ENCODE measurements at regions not wholly inside any gene's neighbourhood (a gene's known extent, or its start where the extent isn't known, plus 50 kb on each side); places are given as distances from the start of the nearest gene placed in this dataset.

GRCh38 chr2:157190151-157190550, 67.4 kb upstream of the GALNT5 start:
- DNase-seq (ENCODE audit: low read depth, low spot score): peak; percentile 64
- peaks cover 18% of the 10 kb centered on the region for H3K4me1 ChIP-seq (ENCODE audit: control insufficient read depth, extremely low read depth, insufficient read depth, low read length)
- no TSS peak for BruUV-seq (replicated peaks)
- H3K4me3 ChIP-seq (replicated peaks in 1 of 3; ENCODE audit: insufficient read depth in 1 of 3, low read depth in 1 of 3, low read length in 3 of 3): no peak overlapping the region
- POLR2A ChIA-PET: no interaction called here
- H3K79me2 ChIP-seq (ENCODE audit: control insufficient read depth, insufficient read depth, low read length): no peaks in the 10 kb centered on the region
- no peak overlapping the region for H3K9ac ChIP-seq (replicated peaks; ENCODE audit: extremely low read depth, insufficient read depth, low read length)
- peak overlapping the region; percentile 52 for H3K27ac ChIP-seq (ENCODE audit: insufficient read depth, low read depth, low read length)
- no peaks in the 10 kb centered on the region for H3K9me3 ChIP-seq (replicated peaks; ENCODE audit: control insufficient read depth, insufficient read depth, low read length)
- peak; percentile 69 for FAIRE-seq
- H2AFZ ChIP-seq (ENCODE audit: low read depth, low read length): no peak overlapping the region
- no peaks in the 10 kb centered on the region for H3K36me3 ChIP-seq (ENCODE audit: control insufficient read depth in 2 of 2, extremely low read depth in 1 of 2, insufficient read depth in 2 of 2, low read length in 2 of 2)
- H3K27me3 ChIP-seq (ENCODE audit: control insufficient read depth in 2 of 2, insufficient read depth in 2 of 2, low read length in 2 of 2): no peaks in the 10 kb centered on the region
- intact Hi-C loops (cut with micrococcal nuclease): loop anchor here (10.0 kb wide), 1 partner anchor 1375 kb away; no protein-coding TSS in a partner anchor
- CTCF ChIA-PET: no interaction called here
- peak overlapping the region; percentile 20 for H3K4me2 ChIP-seq (ENCODE audit: insufficient read depth, low read length)
- dilution Hi-C loops (cut with MboI; ENCODE audit: extremely low pct_ligation_motif_present, low sequenced_read_pairs): no loop called here
- H4K20me1 ChIP-seq (replicated peaks; ENCODE audit: control insufficient read depth, extremely low read depth, insufficient read depth, low read length): no peaks in the 10 kb centered on the region
- TF ChIP-seq FOS (IDR thresholded peaks at IDR 0.05; ENCODE audit: borderline replicate concordance, insufficient read depth, low read length) (peak; percentile 37), JUN (IDR thresholded peaks at IDR 0.05; ENCODE audit: borderline replicate concordance, insufficient read depth, insufficient read length, low read depth) (no peak), MAX (IDR thresholded peaks at IDR 0.05; ENCODE audit: insufficient read depth, insufficient read length) (no peak), EZH2 (IDR thresholded peaks at IDR 0.05; ENCODE audit: borderline replicate concordance, low read depth, low read length, severe bottlenecking) (no peak), CTCF (IDR thresholded peaks at IDR 0.05; ENCODE audit: extremely low read depth in 1 of 2, insufficient read depth in 1 of 2, low read depth in 1 of 2, low read length in 2 of 2) (no peak), POLR2AphosphoS5 (IDR thresholded peaks at IDR 0.05; ENCODE audit: insufficient read depth, low read depth, low read length) (peak; percentile 37), GATA2 (IDR thresholded peaks at IDR 0.05; ENCODE audit: insufficient read depth, insufficient read length, low read depth, low read length) (peak; percentile 59)
- no peaks in the 10 kb centered on the region for H3K9me1 ChIP-seq (replicated peaks; ENCODE audit: control insufficient read depth, extremely low read depth, insufficient read depth, low read length)

All from endothelial cell of umbilical vein (primary cell).